ENCODE measurements at regions not wholly inside any gene's neighbourhood (a gene's known extent, or its start where the extent isn't known, plus 50 kb on each side); places are given as distances from the start of the nearest gene placed in this dataset.

DNA sequence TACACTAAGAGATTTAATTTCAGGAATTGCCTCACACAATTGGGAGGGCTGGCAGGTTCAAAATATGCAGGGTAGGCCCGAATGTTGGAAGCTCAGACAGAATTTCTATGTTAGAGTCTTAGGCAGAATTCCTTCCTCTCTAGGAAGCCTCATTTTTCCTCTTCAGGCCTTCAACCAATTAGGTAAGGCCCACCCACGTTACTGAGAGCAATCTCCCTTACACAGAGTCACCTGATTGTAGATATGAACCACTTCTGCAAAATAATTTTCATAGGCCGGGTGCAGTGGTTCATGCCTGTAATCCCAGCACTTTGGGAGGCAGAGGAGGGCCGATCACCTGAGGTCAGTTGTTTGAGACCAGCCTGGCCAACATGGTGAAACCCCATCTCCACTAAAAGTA lies 50.2 kb upstream of the HIVEP1 start:
- TF ChIP-seq, protein P1, sequence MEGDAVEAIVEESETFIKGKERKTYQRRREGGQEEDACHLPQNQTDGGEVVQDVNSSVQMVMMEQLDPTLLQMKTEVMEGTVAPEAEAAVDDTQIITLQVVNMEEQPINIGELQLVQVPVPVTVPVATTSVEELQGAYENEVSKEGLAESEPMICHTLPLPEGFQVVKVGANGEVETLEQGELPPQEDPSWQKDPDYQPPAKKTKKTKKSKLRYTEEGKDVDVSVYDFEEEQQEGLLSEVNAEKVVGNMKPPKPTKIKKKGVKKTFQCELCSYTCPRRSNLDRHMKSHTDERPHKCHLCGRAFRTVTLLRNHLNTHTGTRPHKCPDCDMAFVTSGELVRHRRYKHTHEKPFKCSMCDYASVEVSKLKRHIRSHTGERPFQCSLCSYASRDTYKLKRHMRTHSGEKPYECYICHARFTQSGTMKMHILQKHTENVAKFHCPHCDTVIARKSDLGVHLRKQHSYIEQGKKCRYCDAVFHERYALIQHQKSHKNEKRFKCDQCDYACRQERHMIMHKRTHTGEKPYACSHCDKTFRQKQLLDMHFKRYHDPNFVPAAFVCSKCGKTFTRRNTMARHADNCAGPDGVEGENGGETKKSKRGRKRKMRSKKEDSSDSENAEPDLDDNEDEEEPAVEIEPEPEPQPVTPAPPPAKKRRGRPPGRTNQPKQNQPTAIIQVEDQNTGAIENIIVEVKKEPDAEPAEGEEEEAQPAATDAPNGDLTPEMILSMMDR (conservative IDR thresholded peaks at IDR 0.05; ENCODE audit: low read depth, low read length), result no peak
- TF ChIP-seq EZH2 (IDR thresholded peaks at IDR 0.05; ENCODE audit: borderline replicate concordance, low read depth, low read length, poor library complexity, severe bottlenecking), result no peak
